Stimulated activated CD4-positive, alpha-beta T cell treated with anti-CD3 and anti-CD28 coated beads, Interleukin-1b, Interleukin-23, amount 100 ng/mL, for 4 hours (primary cell): ENCODE measurements at regions not wholly inside any gene's neighbourhood (a gene's known extent, or its start where the extent isn't known, plus 50 kb on each side); places are given as distances from the start of the nearest gene placed in this dataset.
"Not testable (repeated sequence)": the region's sequence is repeated elsewhere in the genome, so short reads cannot be mapped to it uniquely, and the experiment has no call there.

Experiments used
- DNase-seq, 2 donors: peaks; one replicate each; pipeline ENCODE4 v3.0.0-alpha.2; 2020; ENCODE audit warnings: low read depth in 2 of 2

- DNase-seq, result no peak
Observed at GRCh38 chr6:105537981-105538578, 135.2 kb upstream of the PREP start.

- DNase-seq, result no peak
Observed at GRCh38 chr6:105536961-105537360, 134.1 kb upstream of the PREP start.

GRCh38 chr6:105533301-105533700 lies 130.4 kb upstream of the PREP start:
- DNase-seq, result no peak

- DNase-seq, result no peak
Observed at GRCh38 chr6:105526225-105526872, 123.5 kb upstream of the PREP start.

GRCh38 chr6:105522626-105523322 lies 119.9 kb upstream of the PREP start:
- DNase-seq, result no peak

GRCh38 chr6:105519954-105520353 lies 117.1 kb upstream of the PREP start:
- DNase-seq, result no peak

- DNase-seq, result not testable (repeated sequence)
Observed at GRCh38 chr6:105518993-105519392, 116.1 kb upstream of the PREP start.

GRCh38 chr6:105515054-105515453 lies 112.2 kb upstream of the PREP start:
- DNase-seq, result no peak

GRCh38 chr6:105514306-105514705 lies 111.4 kb upstream of the PREP start:
- no peak for DNase-seq

GRCh38 chr6:105511639-105512038 lies 108.8 kb upstream of the PREP start:
- DNase-seq, result no peak

- no peak for DNase-seq
Observed at GRCh38 chr6:105510746-105511145, 107.9 kb upstream of the PREP start.

- no peak for DNase-seq
Observed at GRCh38 chr6:105509506-105510331, 106.8 kb upstream of the PREP start.

- DNase-seq, result no peak
Observed at GRCh38 chr6:105507811-105508210, 104.9 kb upstream of the PREP start.

- no peak for DNase-seq
Observed at GRCh38 chr6:105504706-105505105, 101.8 kb upstream of the PREP start.

GRCh38 chr6:105503641-105504040 lies 100.8 kb upstream of the PREP start:
- no peak for DNase-seq

GRCh38 chr6:105501826-105502344 lies 99.0 kb upstream of the PREP start:
- DNase-seq, result no peak

- DNase-seq, result no peak
Observed at GRCh38 chr6:105501246-105501645, 98.4 kb upstream of the PREP start.

- DNase-seq, result no peak
Observed at GRCh38 chr6:105500693-105501092, 97.8 kb upstream of the PREP start.

GRCh38 chr6:105499931-105500330 lies 97.0 kb upstream of the PREP start:
- DNase-seq, result no peak

- no peak for DNase-seq
Observed at GRCh38 chr6:105499136-105499870, 96.4 kb upstream of the PREP start.

- DNase-seq, result no peak
Observed at GRCh38 chr6:105497549-105497948, 94.7 kb upstream of the PREP start.
